GM10266 (cell line): ENCODE measurements at regions not wholly inside any gene's neighbourhood (a gene's known extent, or its start where the extent isn't known, plus 50 kb on each side); places are given as distances from the start of the nearest gene placed in this dataset.

ENCODE experiments used
- DNase-seq: peaks from one replicate; pipeline ENCODE4 v3.0.0; 2012; ENCODE audit errors: extremely low spot score
- TF ChIP-seq, protein P1 (sequence below): IDR thresholded peaks from 2 replicates; pipeline ENCODE4 v1.5.1; 2012; ENCODE audit warnings: mild to moderate bottlenecking, low read depth; ENCODE audit not compliant: control insufficient read depth, insufficient read depth; ENCODE audit errors: missing control alignments

DNA sequence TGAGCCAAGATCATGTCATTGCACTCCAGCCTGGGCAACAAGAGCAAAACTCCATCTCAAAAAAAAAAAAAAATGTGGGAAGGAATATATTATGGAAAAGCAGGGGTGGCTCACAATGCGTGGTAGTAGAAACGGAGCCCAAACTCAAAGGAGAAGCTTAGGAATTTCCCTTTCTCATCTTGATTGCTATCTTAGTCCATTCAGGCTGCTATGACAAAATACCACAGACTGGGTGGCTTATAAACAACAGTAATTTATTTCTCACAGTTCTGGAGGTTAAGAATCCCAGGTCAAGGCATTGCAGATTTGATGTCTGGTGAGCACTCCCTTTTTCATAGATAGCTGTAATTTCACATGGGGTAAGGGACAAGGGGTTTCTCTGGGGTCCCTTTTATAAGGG is 153.8 kb upstream of the KRR1 start:
- DNase-seq = no peak

DNA sequence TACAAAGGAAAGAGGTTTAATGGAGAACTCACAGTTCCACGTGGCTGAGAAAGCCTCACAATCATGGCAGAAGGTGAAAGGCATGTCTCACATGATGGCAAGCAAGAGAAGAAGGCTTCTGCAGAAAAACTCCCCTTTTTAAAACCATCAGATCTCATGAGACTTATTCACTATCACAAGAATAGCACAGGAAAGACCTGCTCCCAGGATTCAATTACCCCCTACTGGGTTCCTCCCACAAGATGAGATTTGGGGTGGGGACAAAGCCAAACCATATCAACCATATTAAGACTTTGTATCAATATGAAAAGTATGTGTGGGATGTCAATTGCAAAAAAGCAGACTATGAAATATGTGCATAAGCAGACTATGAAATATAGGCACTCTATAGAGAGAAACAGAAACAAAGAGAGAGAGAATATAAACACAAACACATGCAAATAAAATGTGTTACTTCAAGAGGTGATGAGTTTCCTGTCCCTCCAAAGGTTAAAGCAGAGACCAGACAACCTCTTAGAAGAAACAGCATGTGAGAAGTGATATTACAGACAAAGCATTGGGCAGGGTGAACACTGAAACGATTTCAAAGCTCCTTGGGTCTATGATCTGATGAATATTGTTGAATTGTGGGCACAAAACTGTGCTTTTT is 151.2 kb upstream of the KRR1 start:
- TF ChIP-seq, protein P1, sequence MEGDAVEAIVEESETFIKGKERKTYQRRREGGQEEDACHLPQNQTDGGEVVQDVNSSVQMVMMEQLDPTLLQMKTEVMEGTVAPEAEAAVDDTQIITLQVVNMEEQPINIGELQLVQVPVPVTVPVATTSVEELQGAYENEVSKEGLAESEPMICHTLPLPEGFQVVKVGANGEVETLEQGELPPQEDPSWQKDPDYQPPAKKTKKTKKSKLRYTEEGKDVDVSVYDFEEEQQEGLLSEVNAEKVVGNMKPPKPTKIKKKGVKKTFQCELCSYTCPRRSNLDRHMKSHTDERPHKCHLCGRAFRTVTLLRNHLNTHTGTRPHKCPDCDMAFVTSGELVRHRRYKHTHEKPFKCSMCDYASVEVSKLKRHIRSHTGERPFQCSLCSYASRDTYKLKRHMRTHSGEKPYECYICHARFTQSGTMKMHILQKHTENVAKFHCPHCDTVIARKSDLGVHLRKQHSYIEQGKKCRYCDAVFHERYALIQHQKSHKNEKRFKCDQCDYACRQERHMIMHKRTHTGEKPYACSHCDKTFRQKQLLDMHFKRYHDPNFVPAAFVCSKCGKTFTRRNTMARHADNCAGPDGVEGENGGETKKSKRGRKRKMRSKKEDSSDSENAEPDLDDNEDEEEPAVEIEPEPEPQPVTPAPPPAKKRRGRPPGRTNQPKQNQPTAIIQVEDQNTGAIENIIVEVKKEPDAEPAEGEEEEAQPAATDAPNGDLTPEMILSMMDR = no peak
- DNase-seq = no peak

More for the DNA sequence above, 153.8 kb upstream of the KRR1 start:
- TF ChIP-seq, protein P1 = no peak

DNA sequence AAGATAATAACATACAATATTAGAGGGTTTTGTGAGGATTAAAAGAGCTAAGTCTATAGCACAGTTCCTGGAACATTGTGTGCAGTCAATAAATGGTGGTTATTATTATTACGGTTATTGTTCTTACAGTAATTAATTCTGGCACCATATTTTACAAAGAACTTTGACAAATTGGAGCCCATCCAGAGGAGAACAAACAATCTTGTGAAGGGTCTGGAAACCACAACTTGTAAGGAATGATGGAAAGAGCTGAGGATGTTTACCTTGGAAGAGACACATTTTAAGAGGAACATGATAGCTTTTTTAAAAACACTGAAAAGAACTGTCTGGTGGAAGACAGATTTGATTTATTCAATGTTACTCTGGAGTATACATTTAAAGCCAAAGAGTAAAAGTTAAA is 150.5 kb upstream of the KRR1 start:
- TF ChIP-seq, protein P1 = no peak
- DNase-seq = no peak

DNA sequence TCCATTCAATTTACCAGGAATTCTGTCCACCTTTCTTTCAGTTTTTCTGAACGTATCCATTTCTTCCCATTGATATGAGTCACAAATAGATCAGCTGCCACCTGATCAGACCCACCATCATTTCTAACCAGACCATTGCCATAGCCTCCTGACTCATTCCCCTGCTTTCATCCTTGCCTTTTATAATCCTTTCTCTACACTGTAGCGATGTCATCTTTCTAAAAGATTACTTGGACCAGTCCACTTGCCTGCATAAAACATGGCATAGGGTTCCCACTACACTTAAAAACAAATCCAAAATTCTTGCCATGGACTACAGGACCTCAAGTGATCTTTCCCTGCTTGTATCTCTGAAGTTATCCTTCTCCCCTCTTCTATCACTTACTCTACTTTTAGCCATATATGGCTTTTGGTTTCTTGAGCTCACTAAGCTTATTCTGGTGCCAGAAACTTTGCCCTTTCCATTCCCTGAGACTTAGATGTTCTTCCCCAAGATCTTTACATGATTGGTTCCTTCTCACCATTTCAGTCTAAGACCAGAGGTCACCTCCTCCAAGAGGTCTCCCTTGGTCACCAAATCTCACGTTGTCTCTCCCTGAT is 149.5 kb upstream of the KRR1 start:
- TF ChIP-seq, protein P1 = no peak
- no peak for DNase-seq

DNA sequence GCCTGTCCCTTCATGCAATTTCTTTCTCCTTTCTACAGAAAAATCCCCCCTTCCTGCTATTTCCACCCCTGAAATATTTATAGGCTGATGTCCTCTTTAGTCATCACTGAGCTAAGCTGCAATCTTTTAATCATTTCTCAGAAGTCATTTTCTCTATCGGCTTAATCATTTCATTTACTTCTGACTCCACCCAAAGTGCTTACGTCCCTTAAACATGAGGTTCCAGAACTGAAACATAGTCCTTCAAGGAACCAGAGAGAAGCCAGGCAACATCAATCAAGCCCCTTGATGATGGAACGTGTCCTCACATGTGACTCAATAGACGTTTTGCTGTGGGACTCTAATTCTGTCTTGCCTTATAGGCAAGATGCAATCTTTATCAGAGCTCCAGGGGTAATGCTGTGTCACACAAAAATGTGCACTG is 148.7 kb upstream of the KRR1 start:
- no peak for DNase-seq
- TF ChIP-seq, protein P1 = no peak

DNA sequence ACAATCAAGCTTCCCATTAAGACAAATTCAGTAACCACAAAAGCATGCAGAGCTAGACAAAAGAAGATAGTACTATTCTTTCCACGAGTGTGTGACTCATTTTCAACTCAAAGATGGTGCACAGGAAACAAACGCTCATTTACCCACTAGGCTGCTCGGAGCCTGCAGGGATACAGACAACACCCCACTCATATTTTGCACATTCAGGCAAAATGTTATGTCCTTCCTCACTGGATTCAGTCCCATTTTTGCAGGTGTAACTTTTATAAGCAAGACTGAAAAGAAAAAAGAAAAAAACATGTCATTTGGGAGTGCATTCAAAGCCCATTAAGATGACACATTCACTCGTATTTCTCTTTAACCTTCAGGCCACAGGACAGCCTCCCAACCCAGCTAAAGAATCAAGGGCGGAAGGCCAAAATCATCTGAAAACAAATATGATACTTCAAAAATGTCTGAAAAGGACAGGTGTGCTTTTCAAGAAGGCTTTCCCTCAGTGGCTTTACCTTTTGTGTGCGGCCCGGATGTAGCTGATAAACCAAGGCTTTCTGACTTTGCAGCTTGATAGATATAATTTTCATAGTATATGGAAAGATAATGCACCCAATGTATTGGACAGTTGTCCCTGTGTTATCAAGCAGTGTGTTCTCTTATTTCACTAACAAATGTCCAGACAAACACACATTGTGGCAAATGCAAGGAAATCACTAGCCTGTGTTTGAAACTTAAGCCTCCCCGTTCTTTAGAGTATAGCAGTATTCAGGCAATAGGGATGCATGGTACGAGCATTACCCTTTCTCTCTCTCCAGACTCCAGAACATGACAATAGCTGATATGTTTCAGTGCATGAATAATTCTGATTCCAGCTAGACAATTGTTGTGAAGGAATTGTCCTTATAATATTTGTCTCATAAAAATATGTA is 147.8 kb upstream of the KRR1 start:
- no peak for DNase-seq
- TF ChIP-seq, protein P1 = no peak
